HCT116 (cell line): ENCODE measurements at regions not wholly inside any gene's neighbourhood (a gene's known extent, or its start where the extent isn't known, plus 50 kb on each side); places are given as distances from the start of the nearest gene placed in this dataset.

Experiments used
- CEBPB ChIP-seq: IDR thresholded peaks from 2 replicates; pipeline ENCODE4 v1.6.1; 2012; ENCODE audit warnings: low read depth
- EGR1 ChIP-seq: IDR thresholded peaks from 2 replicates; pipeline ENCODE4 v1.6.1; 2012; ENCODE audit warnings: low read depth
- POLR2AphosphoS5 ChIP-seq: IDR thresholded peaks from 2 replicates; pipeline ENCODE4 v1.6.1; 2011; ENCODE audit warnings: mild to moderate bottlenecking, low read depth, low read length, moderate library complexity
- SRF ChIP-seq: IDR thresholded peaks from 2 replicates; pipeline ENCODE4 v1.6.1; 2012; ENCODE audit warnings: low read depth
- TCF7L2 ChIP-seq: IDR thresholded peaks from 2 replicates; pipeline ENCODE4 v1.7.0; 2011; ENCODE audit warnings: borderline replicate concordance, inconsistent platforms; ENCODE audit not compliant: insufficient read depth, insufficient read length; ENCODE audit errors: extremely low read depth
- YY1 ChIP-seq: IDR thresholded peaks from 2 replicates; pipeline ENCODE4 v1.6.1; 2011; ENCODE audit warnings: low read length, low read depth, moderate library complexity, mild to moderate bottlenecking; ENCODE audit not compliant: insufficient replicate concordance; ENCODE audit errors: extremely low read depth
- TF ChIP-seq, protein P1 (sequence below), 3 experiments: fragments of 200-600 bp in 1 of 3; sonication (generic) in 1 of 3; IDR thresholded peaks in 2 of 3; conservative IDR thresholded peaks in 1 of 3; 2 replicates each; pipeline ENCODE4 v1.5.1; 2012 to 2017; ENCODE audit warnings: low read depth in 2 of 3, low read length in 2 of 3, antibody characterized with exemption in 1 of 3, borderline replicate concordance in 1 of 3, control low read depth in 1 of 3, mild to moderate bottlenecking in 1 of 3, mixed read lengths in 1 of 3, mixed run types in 1 of 3, moderate library complexity in 1 of 3; ENCODE audit not compliant: insufficient read depth in 1 of 3
- TF ChIP-seq, protein P2 (sequence below): IDR thresholded peaks from 2 replicates; pipeline ENCODE4 v1.6.1; 2012; ENCODE audit warnings: low read depth

DNA sequence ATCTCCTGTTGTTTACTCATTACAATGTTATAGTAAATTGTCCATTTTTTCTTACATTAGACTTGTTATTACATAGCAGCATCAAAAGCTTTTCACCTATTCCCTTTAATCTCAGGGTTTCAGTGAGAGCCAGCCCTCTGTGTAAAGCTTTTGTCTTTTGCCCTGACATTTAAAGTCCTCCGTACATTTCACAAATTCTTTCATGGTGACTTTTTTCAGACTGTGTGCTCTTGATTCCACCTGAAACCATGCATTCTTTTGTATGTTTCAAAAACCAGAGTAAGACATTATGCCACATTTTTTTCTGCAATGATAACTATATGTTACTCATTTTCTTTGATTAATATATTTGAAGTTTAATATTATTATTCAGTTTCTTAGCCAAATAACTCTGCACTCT lies 781.4 kb upstream of the ROBO1 start:
- TF ChIP-seq EGR1 (no peak), YY1 (no peak), SRF (no peak), POLR2AphosphoS5 (no peak), TCF7L2 (no peak), CEBPB (no peak)
- TF ChIP-seq, protein P1, sequence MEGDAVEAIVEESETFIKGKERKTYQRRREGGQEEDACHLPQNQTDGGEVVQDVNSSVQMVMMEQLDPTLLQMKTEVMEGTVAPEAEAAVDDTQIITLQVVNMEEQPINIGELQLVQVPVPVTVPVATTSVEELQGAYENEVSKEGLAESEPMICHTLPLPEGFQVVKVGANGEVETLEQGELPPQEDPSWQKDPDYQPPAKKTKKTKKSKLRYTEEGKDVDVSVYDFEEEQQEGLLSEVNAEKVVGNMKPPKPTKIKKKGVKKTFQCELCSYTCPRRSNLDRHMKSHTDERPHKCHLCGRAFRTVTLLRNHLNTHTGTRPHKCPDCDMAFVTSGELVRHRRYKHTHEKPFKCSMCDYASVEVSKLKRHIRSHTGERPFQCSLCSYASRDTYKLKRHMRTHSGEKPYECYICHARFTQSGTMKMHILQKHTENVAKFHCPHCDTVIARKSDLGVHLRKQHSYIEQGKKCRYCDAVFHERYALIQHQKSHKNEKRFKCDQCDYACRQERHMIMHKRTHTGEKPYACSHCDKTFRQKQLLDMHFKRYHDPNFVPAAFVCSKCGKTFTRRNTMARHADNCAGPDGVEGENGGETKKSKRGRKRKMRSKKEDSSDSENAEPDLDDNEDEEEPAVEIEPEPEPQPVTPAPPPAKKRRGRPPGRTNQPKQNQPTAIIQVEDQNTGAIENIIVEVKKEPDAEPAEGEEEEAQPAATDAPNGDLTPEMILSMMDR (IDR thresholded peaks at IDR 0.05 in 2 of 3, conservative IDR thresholded peaks at IDR 0.05 in 1 of 3; ENCODE audit: borderline replicate concordance in 1 of 3, insufficient read depth in 1 of 3, low read depth in 2 of 3, low read length in 2 of 3), result no peak
- TF ChIP-seq, protein P2, sequence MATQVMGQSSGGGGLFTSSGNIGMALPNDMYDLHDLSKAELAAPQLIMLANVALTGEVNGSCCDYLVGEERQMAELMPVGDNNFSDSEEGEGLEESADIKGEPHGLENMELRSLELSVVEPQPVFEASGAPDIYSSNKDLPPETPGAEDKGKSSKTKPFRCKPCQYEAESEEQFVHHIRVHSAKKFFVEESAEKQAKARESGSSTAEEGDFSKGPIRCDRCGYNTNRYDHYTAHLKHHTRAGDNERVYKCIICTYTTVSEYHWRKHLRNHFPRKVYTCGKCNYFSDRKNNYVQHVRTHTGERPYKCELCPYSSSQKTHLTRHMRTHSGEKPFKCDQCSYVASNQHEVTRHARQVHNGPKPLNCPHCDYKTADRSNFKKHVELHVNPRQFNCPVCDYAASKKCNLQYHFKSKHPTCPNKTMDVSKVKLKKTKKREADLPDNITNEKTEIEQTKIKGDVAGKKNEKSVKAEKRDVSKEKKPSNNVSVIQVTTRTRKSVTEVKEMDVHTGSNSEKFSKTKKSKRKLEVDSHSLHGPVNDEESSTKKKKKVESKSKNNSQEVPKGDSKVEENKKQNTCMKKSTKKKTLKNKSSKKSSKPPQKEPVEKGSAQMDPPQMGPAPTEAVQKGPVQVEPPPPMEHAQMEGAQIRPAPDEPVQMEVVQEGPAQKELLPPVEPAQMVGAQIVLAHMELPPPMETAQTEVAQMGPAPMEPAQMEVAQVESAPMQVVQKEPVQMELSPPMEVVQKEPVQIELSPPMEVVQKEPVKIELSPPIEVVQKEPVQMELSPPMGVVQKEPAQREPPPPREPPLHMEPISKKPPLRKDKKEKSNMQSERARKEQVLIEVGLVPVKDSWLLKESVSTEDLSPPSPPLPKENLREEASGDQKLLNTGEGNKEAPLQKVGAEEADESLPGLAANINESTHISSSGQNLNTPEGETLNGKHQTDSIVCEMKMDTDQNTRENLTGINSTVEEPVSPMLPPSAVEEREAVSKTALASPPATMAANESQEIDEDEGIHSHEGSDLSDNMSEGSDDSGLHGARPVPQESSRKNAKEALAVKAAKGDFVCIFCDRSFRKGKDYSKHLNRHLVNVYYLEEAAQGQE, result no peak
